GM10266 (cell line): ENCODE measurements at regions not wholly inside any gene's neighbourhood (a gene's known extent, or its start where the extent isn't known, plus 50 kb on each side); places are given as distances from the start of the nearest gene placed in this dataset.
"Not testable (repeated sequence)": the region's sequence is repeated elsewhere in the genome, so short reads cannot be mapped to it uniquely, and the experiment has no call there.

Experiments used
- DNase-seq: peaks from one replicate; pipeline ENCODE4 v3.0.0; 2012; ENCODE audit errors: extremely low spot score
- CTCF ChIP-seq: IDR thresholded peaks from 2 replicates; pipeline ENCODE4 v1.5.1; 2012; ENCODE audit warnings: mild to moderate bottlenecking, low read depth; ENCODE audit not compliant: control insufficient read depth, insufficient read depth; ENCODE audit errors: missing control alignments

- TF ChIP-seq CTCF = peak; percentile 82
- peak; percentile 64 for DNase-seq
Measured at GRCh38 chr6:99151634-99152346, 197.7 kb downstream of the FAXC start.

- no peak for TF ChIP-seq CTCF
- DNase-seq = no peak
Measured at GRCh38 chr6:99148761-99149160, 200.7 kb downstream of the FAXC start.

- no peak for TF ChIP-seq CTCF
- no peak for DNase-seq
Measured at GRCh38 chr6:99148111-99148510, 200.4 kb upstream of the FBXL4 start.

- TF ChIP-seq CTCF = no peak
- no peak for DNase-seq
Measured at GRCh38 chr6:99147206-99147605, 199.5 kb upstream of the FBXL4 start.

- no peak for DNase-seq
- TF ChIP-seq CTCF = no peak
Measured at GRCh38 chr6:99146711-99147110, 199.0 kb upstream of the FBXL4 start.

GRCh38 chr6:99145738-99146137 is 198.0 kb upstream of the FBXL4 start:
- TF ChIP-seq CTCF = no peak

GRCh38 chr6:99143108-99143861 is 195.5 kb upstream of the FBXL4 start:
- DNase-seq = no peak
- no peak for TF ChIP-seq CTCF

More at GRCh38 chr6:99145738-99146137, 198.0 kb upstream of the FBXL4 start:
- DNase-seq = no peak

GRCh38 chr6:99141906-99142305 is 194.2 kb upstream of the FBXL4 start:
- not testable (repeated sequence) for DNase-seq
